ENCODE measurements at regions not wholly inside any gene's neighbourhood (a gene's known extent, or its start where the extent isn't known, plus 50 kb on each side); places are given as distances from the start of the nearest gene placed in this dataset.

DNA sequence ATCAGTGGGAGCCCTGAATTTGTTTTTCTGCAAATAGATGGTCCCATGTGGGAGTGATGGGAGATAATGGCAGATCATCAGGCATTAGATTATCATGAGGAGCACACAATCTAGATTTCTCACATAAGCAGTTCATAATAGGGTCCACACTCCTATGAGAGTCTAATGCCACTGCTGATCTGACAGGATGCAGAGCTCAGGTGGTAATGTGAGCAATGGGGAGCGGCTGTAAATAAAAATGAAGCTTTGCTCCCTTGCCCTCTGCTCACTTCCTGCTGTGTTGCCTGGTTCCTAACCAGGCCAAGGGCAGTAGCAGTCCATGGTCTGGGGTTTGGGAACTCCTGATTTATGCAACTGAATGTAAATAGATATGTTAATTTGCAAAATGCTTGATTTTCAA is 538.6 kb downstream of the TRAM1L1 start:
- Histone ChIP-seq H2AFZ (replicated peaks; ENCODE audit: low read length, poor library complexity) (no peak overlapping the region), H4K91ac (ENCODE audit: insufficient read depth, low read depth, low read length) (no peak overlapping the region), H2AK5ac (ENCODE audit: low read depth, low read length) (no peak overlapping the region), H2BK15ac (ENCODE audit: low read depth, low read length) (no peak overlapping the region), H3K79me1 (ENCODE audit: low read depth in 1 of 2, low read length in 2 of 2) (no peaks in the 10 kb centered on the region), H3K14ac (replicated peaks; ENCODE audit: low read depth, low read length) (no peak overlapping the region), H2BK20ac (ENCODE audit: low read depth, low read length) (no peak overlapping the region), H3K18ac (ENCODE audit: low read depth, low read length) (no peak overlapping the region), H3K9ac (ENCODE audit: low read depth, low read length) (no peak overlapping the region), H2BK120ac (ENCODE audit: low read depth, low read length) (no peak overlapping the region), H3K56ac (ENCODE audit: extremely low read depth, insufficient read depth, low read length) (no peak overlapping the region), H2AK9ac (replicated peaks; ENCODE audit: low read depth, low read length, poor library complexity) (no peak overlapping the region), H3K36me3 (ENCODE audit: control insufficient read depth, insufficient read depth, low read length) (no peaks in the 10 kb centered on the region), H3K4me1 (ENCODE audit: control insufficient read depth, insufficient read depth, low read length) (no peaks in the 10 kb centered on the region), H3K4ac (ENCODE audit: low read depth, low read length) (no peak overlapping the region), H3K4me3 (ENCODE audit: insufficient read depth, low read depth, low read length) (no peak overlapping the region), H3K27me3 (ENCODE audit: control insufficient read depth, insufficient read depth, low read length) (no peaks in the 10 kb centered on the region), H2BK5ac (ENCODE audit: low read depth, low read length, poor library complexity, severe bottlenecking) (no peak overlapping the region), H4K20me1 (ENCODE audit: insufficient read depth, low read length) (no peaks in the 10 kb centered on the region), H3K9me3 (ENCODE audit: control insufficient read depth, insufficient read depth, low read length) (peaks cover 4% of the 10 kb centered on the region; the same call in 1 of the 2 replicates), H4K8ac (ENCODE audit: low read depth in 2 of 2, low read length in 2 of 2) (no peak overlapping the region), H4K5ac (ENCODE audit: low read depth, low read length) (no peak overlapping the region), H3K23ac (ENCODE audit: low read depth, low read length) (no peak overlapping the region), H3K27ac (ENCODE audit: insufficient read depth, low read length) (no peak overlapping the region), H3K4me2 (ENCODE audit: low read depth, low read length) (no peak overlapping the region), H3K9me1 (ENCODE audit: insufficient read depth, low read length) (no peaks in the 10 kb centered on the region)
- intact Hi-C loops (cut with micrococcal nuclease) (no loop called here), dilution Hi-C loops (cut with HindIII; ENCODE audit: low sequenced_read_pairs, unreplicated experiment) (no loop called here), in situ Hi-C loops (cut with MboI; ENCODE audit: low sequenced_read_pairs) (no loop called here)
- no CpG with 5 or more reads among the region's 1 CpG for WGBS, 2 experiments (ENCODE audit: extremely low coverage in 2 of 2, insufficient read length in 1 of 2)
- ChIA-PET CTCF (no interaction called here), POLR2A (ENCODE audit: unreplicated experiment) (no interaction called here)
- DNase-seq (no peak), ATAC-seq (ENCODE audit: low read depth) (no peak)
- TF ChIP-seq, protein P1, sequence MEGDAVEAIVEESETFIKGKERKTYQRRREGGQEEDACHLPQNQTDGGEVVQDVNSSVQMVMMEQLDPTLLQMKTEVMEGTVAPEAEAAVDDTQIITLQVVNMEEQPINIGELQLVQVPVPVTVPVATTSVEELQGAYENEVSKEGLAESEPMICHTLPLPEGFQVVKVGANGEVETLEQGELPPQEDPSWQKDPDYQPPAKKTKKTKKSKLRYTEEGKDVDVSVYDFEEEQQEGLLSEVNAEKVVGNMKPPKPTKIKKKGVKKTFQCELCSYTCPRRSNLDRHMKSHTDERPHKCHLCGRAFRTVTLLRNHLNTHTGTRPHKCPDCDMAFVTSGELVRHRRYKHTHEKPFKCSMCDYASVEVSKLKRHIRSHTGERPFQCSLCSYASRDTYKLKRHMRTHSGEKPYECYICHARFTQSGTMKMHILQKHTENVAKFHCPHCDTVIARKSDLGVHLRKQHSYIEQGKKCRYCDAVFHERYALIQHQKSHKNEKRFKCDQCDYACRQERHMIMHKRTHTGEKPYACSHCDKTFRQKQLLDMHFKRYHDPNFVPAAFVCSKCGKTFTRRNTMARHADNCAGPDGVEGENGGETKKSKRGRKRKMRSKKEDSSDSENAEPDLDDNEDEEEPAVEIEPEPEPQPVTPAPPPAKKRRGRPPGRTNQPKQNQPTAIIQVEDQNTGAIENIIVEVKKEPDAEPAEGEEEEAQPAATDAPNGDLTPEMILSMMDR (conservative IDR thresholded peaks at IDR 0.05; ENCODE audit: low read depth, low read length) = no peak
- TF ChIP-seq BHLHE40 (IDR thresholded peaks at IDR 0.05; ENCODE audit: low read depth, low read length) (no peak), FOS (IDR thresholded peaks at IDR 0.05; ENCODE audit: low read depth, low read length) (no peak), RAD21 (IDR thresholded peaks at IDR 0.05; ENCODE audit: low read length) (no peak), POLR2A (IDR thresholded peaks at IDR 0.05; ENCODE audit: low read depth, low read length) (no peak), NFE2L2 (IDR thresholded peaks at IDR 0.05; ENCODE audit: low read depth, low read length) (no peak), MXI1 (IDR thresholded peaks at IDR 0.05; ENCODE audit: borderline replicate concordance, low read depth, low read length) (no peak), CHD1 (IDR thresholded peaks at IDR 0.05; ENCODE audit: low read depth, low read length) (no peak)
- TF ChIP-seq, protein P2, sequence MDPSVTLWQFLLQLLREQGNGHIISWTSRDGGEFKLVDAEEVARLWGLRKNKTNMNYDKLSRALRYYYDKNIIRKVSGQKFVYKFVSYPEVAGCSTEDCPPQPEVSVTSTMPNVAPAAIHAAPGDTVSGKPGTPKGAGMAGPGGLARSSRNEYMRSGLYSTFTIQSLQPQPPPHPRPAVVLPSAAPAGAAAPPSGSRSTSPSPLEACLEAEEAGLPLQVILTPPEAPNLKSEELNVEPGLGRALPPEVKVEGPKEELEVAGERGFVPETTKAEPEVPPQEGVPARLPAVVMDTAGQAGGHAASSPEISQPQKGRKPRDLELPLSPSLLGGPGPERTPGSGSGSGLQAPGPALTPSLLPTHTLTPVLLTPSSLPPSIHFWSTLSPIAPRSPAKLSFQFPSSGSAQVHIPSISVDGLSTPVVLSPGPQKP (IDR thresholded peaks at IDR 0.05; ENCODE audit: borderline replicate concordance, low read depth, low read length) = no peak
- BruUV-seq (replicated peaks) = no TSS peak

All from IMR-90 (cell line).